ENCODE measurements at regions not wholly inside any gene's neighbourhood (a gene's known extent, or its start where the extent isn't known, plus 50 kb on each side); places are given as distances from the start of the nearest gene placed in this dataset.

DNA sequence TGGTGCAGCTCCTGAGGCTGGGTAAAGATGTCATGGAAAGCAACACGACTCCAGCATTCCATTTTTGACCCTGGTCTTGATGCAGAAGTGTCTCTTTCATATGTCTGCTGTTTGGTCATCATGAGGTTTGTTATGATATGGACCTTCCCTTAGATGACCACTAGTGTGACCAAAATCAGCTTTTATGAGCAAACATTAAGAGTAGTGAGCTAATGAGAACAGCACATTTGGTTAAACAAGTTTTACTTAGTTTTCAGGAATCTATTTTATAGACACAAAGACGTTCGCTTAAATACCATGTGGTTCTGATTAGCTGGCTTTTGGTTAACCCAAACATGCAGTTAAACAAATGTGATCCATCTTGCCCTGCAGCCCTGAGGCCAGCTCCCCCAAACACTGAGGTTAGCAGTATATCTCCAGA lies 56.7 kb upstream of the ACTBL2 start:
- no peak overlapping the region for H3K4me3 ChIP-seq (ENCODE audit: low read length)
- DNase-seq (ENCODE audit: low read depth): no peak
- TF ChIP-seq, protein P1, sequence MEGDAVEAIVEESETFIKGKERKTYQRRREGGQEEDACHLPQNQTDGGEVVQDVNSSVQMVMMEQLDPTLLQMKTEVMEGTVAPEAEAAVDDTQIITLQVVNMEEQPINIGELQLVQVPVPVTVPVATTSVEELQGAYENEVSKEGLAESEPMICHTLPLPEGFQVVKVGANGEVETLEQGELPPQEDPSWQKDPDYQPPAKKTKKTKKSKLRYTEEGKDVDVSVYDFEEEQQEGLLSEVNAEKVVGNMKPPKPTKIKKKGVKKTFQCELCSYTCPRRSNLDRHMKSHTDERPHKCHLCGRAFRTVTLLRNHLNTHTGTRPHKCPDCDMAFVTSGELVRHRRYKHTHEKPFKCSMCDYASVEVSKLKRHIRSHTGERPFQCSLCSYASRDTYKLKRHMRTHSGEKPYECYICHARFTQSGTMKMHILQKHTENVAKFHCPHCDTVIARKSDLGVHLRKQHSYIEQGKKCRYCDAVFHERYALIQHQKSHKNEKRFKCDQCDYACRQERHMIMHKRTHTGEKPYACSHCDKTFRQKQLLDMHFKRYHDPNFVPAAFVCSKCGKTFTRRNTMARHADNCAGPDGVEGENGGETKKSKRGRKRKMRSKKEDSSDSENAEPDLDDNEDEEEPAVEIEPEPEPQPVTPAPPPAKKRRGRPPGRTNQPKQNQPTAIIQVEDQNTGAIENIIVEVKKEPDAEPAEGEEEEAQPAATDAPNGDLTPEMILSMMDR (conservative IDR thresholded peaks at IDR 0.05; ENCODE audit: low read depth, low read length): no peak

DNA sequence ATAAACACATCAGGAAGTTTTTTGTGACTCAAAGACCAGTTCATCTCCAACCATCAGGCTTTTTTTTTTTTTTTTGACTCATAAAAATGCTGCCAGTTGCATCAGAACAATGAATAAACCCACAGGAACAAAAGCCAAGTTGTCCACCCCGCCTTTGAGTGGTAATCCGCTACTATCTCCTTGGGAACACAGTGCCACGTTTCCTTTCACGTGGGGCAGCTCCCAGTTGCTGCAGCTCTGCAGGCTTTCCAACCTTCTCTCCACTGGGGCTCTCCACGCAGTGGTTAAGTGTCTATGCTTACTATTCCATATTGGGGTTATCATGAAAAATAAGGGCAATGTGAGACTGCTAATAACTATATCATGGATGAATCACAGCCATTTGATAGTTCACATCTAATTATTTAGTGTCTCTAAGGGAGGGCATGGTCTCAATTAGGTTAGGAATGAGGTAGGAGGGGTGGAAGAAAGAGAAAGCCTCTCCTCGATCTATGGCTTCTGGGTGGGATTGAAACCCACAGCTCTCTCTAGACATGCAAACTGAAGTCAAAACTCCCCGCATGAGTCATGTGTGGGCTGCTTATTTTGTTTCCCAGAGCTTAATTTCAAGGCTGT lies 55.8 kb upstream of the ACTBL2 start:
- TF ChIP-seq, protein P1 (conservative IDR thresholded peaks at IDR 0.05; ENCODE audit: low read depth, low read length): no peak
- DNase-seq (ENCODE audit: low read depth): no peak
- H3K4me3 ChIP-seq (ENCODE audit: low read length): no peak overlapping the region

DNA sequence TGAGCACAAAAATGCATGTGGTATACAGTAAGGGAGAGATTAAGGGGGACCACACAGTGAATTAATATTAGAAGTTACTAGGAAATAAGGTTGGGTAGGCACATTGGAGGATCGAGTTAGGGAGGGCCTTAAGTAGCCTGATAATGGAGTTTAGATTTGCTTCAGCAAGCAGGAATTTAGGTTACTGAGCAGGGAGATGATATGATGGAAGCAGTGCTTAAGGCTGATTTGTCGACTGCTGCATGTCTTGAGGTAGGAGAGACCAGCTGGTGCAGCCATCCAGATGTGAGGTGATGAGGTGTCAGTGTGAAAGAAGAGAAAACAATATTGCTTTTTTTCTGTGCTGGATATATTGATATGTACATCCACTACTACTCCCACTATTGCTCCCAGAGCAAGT lies 55.2 kb upstream of the ACTBL2 start:
- TF ChIP-seq, protein P1 (conservative IDR thresholded peaks at IDR 0.05; ENCODE audit: low read depth, low read length): no peak
- DNase-seq (ENCODE audit: low read depth): no peak
- no peak overlapping the region for H3K4me3 ChIP-seq (ENCODE audit: low read length)

- H3K4me3 ChIP-seq (ENCODE audit: low read length): no peak overlapping the region
- DNase-seq (ENCODE audit: low read depth): peak; percentile 80
- TF ChIP-seq, protein P1 (conservative IDR thresholded peaks at IDR 0.05; ENCODE audit: low read depth, low read length): no peak
Measured at GRCh38 chr5:57532513-57533497, 50.2 kb upstream of the ACTBL2 start.

Measured in retinal pigment epithelial cell (primary cell).